ENCODE measurements at regions not wholly inside any gene's neighbourhood (a gene's known extent, or its start where the extent isn't known, plus 50 kb on each side); places are given as distances from the start of the nearest gene placed in this dataset.

DNA sequence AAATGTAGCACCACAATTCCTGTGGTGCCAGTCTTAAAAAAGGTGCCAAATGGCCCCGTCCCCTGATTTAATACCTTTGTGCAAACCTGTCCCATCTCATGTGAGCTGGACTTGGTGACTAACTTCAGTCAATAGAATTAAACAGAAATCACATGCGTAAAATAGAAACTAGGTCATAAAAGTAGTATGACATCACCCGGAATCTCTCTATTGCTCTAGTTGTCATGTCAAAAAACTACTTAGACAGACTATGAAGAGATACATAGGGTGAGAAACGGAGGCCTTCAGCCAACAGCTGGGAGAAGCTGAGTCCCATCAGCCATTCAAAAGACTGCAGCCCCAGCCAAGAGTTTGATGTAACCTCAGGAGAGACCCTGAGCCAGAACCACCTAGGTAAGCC lies 293.5 kb upstream of the HS3ST1 start:
- TF ChIP-seq, protein P1, sequence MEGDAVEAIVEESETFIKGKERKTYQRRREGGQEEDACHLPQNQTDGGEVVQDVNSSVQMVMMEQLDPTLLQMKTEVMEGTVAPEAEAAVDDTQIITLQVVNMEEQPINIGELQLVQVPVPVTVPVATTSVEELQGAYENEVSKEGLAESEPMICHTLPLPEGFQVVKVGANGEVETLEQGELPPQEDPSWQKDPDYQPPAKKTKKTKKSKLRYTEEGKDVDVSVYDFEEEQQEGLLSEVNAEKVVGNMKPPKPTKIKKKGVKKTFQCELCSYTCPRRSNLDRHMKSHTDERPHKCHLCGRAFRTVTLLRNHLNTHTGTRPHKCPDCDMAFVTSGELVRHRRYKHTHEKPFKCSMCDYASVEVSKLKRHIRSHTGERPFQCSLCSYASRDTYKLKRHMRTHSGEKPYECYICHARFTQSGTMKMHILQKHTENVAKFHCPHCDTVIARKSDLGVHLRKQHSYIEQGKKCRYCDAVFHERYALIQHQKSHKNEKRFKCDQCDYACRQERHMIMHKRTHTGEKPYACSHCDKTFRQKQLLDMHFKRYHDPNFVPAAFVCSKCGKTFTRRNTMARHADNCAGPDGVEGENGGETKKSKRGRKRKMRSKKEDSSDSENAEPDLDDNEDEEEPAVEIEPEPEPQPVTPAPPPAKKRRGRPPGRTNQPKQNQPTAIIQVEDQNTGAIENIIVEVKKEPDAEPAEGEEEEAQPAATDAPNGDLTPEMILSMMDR (conservative IDR thresholded peaks at IDR 0.05; ENCODE audit: low read depth in 2 of 2), result no peak
- TF ChIP-seq EZH2phosphoT487 (IDR thresholded peaks at IDR 0.05; ENCODE audit: unreplicated experiment) (no peak), POLR2AphosphoS5 (IDR thresholded peaks at IDR 0.05; ENCODE audit: low read depth) (no peak)
- TF ChIP-seq, protein P2, sequence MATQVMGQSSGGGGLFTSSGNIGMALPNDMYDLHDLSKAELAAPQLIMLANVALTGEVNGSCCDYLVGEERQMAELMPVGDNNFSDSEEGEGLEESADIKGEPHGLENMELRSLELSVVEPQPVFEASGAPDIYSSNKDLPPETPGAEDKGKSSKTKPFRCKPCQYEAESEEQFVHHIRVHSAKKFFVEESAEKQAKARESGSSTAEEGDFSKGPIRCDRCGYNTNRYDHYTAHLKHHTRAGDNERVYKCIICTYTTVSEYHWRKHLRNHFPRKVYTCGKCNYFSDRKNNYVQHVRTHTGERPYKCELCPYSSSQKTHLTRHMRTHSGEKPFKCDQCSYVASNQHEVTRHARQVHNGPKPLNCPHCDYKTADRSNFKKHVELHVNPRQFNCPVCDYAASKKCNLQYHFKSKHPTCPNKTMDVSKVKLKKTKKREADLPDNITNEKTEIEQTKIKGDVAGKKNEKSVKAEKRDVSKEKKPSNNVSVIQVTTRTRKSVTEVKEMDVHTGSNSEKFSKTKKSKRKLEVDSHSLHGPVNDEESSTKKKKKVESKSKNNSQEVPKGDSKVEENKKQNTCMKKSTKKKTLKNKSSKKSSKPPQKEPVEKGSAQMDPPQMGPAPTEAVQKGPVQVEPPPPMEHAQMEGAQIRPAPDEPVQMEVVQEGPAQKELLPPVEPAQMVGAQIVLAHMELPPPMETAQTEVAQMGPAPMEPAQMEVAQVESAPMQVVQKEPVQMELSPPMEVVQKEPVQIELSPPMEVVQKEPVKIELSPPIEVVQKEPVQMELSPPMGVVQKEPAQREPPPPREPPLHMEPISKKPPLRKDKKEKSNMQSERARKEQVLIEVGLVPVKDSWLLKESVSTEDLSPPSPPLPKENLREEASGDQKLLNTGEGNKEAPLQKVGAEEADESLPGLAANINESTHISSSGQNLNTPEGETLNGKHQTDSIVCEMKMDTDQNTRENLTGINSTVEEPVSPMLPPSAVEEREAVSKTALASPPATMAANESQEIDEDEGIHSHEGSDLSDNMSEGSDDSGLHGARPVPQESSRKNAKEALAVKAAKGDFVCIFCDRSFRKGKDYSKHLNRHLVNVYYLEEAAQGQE (IDR thresholded peaks at IDR 0.05; ENCODE audit: unreplicated experiment), result no peak
